Smooth muscle cell (in vitro differentiated cells): ENCODE measurements at regions not wholly inside any gene's neighbourhood (a gene's known extent, or its start where the extent isn't known, plus 50 kb on each side); places are given as distances from the start of the nearest gene placed in this dataset.

ENCODE experiments used
- DNase-seq: peaks from one replicate; lab custom pipeline; 2025; ENCODE audit not compliant: unreplicated experiment; lab: John Stamatoyannopoulos, UW
- H2AFZ ChIP-seq: fragments of 200-600 bp; sonication (generic); 2 replicates; pipeline ENCODE4 v1.6.0; 2016; ENCODE audit warnings: antibody characterized with exemption, low read depth, mild to moderate bottlenecking
- H3F3A ChIP-seq: fragments of 200-600 bp; sonication (generic); 2 replicates; pipeline ENCODE4 v1.6.0; 2017; ENCODE audit warnings: antibody characterized with exemption, low read depth
- H3K27ac ChIP-seq: fragments of 200-600 bp; sonication (generic); 2 replicates; pipeline ENCODE4 v1.5.1; 2016; ENCODE audit warnings: low read depth, mild to moderate bottlenecking
- H3K27me3 ChIP-seq: fragments of 200-600 bp; sonication (generic); 2 replicates; pipeline ENCODE4 v1.6.1; 2016; ENCODE audit warnings: low read depth, mild to moderate bottlenecking
- H3K36me3 ChIP-seq: fragments of 200-600 bp; sonication (generic); 2 replicates; pipeline ENCODE4 v1.5.1; 2016; ENCODE audit warnings: low read depth
- H3K4me1 ChIP-seq: fragments of 200-600 bp; sonication (generic); 2 replicates; pipeline ENCODE4 v1.5.1; 2016; ENCODE audit warnings: low read depth
- H3K4me2 ChIP-seq: fragments of 200-600 bp; sonication (generic); 2 replicates; pipeline ENCODE4 v1.6.0; 2016; ENCODE audit warnings: mild to moderate bottlenecking
- H3K4me3 ChIP-seq: fragments of 200-600 bp; sonication (generic); 2 replicates; pipeline ENCODE4 v1.5.1; 2016; ENCODE audit warnings: mild to moderate bottlenecking
- H3K79me2 ChIP-seq: fragments of 200-600 bp; sonication (generic); 2 replicates; pipeline ENCODE4 v1.6.0; 2016; ENCODE audit warnings: low read depth, mild to moderate bottlenecking
- H3K9ac ChIP-seq: fragments of 200-600 bp; sonication (generic); 2 replicates; pipeline ENCODE4 v1.6.0; 2016; ENCODE audit warnings: low read depth
- H3K9me3 ChIP-seq: fragments of 200-600 bp; sonication (generic); replicated peaks from 2 replicates; pipeline ENCODE4 v1.5.1; 2016; ENCODE audit warnings: low read depth
- H4K20me1 ChIP-seq: fragments of 200-600 bp; sonication (generic); 2 replicates; pipeline ENCODE4 v1.6.0; 2016; ENCODE audit warnings: low read depth
- CTCF ChIP-seq: fragments of 200-600 bp; sonication (generic); IDR thresholded peaks from 2 replicates; pipeline ENCODE4 v1.5.1; 2017; ENCODE audit warnings: borderline replicate concordance, mild to moderate bottlenecking, antibody characterized with exemption; ENCODE audit not compliant: insufficient read depth, poor library complexity, severe bottlenecking
- WGBS: methylation state at CpG from one replicate; pipeline ENCODE4 v1.1.7; 2016; ENCODE audit warnings: low lambda C conversion rate; 5-methylcytosine and 5-hydroxymethylcytosine counted together

GRCh38 chr10:108385963-108386362, 1221.5 kb upstream of the SORCS1 start:
- Histone ChIP-seq H3K36me3 (no peaks in the 10 kb centered on the region), H2AFZ (no peak overlapping the region), H3F3A (no peaks in the 10 kb centered on the region), H3K4me2 (no peak overlapping the region), H3K79me2 (no peaks in the 10 kb centered on the region), H3K27me3 (no peaks in the 10 kb centered on the region), H3K4me3 (no peak overlapping the region), H3K4me1 (no peaks in the 10 kb centered on the region), H4K20me1 (no peaks in the 10 kb centered on the region), H3K27ac (no peak overlapping the region), H3K9me3 (no peaks in the 10 kb centered on the region), H3K9ac (no peak overlapping the region)
- 90% methylated on average over 3 of the region's 3 CpGs for WGBS
- TF ChIP-seq CTCF, result no peak
- DNase-seq, result no peak

GRCh38 chr10:108384378-108384777, 1219.9 kb upstream of the SORCS1 start:
- H3K27ac ChIP-seq, result no peak overlapping the region
- DNase-seq, result no peak
- H3K4me3 ChIP-seq, result no peak overlapping the region
- H3K36me3 ChIP-seq, result no peaks in the 10 kb centered on the region
- no peaks in the 10 kb centered on the region for H4K20me1 ChIP-seq
- H3K4me1 ChIP-seq, result no peaks in the 10 kb centered on the region
- no peaks in the 10 kb centered on the region for H3F3A ChIP-seq
- no peak overlapping the region for H3K9ac ChIP-seq
- H3K9me3 ChIP-seq, result no peaks in the 10 kb centered on the region
- H3K4me2 ChIP-seq, result no peak overlapping the region
- TF ChIP-seq CTCF, result no peak
- no peak overlapping the region for H2AFZ ChIP-seq
- WGBS, result 75% methylated on average over 1 of the region's 1 CpG
- no peaks in the 10 kb centered on the region for H3K79me2 ChIP-seq
- H3K27me3 ChIP-seq, result no peaks in the 10 kb centered on the region

- Histone ChIP-seq H3K79me2 (no peaks in the 10 kb centered on the region), H3K4me2 (no peak overlapping the region), H3K9ac (no peak overlapping the region), H3K4me3 (no peak overlapping the region), H4K20me1 (no peaks in the 10 kb centered on the region), H3F3A (no peaks in the 10 kb centered on the region), H3K36me3 (no peaks in the 10 kb centered on the region), H3K27ac (no peak overlapping the region), H2AFZ (no peak overlapping the region), H3K9me3 (no peaks in the 10 kb centered on the region), H3K27me3 (no peaks in the 10 kb centered on the region), H3K4me1 (no peaks in the 10 kb centered on the region)
- TF ChIP-seq CTCF, result no peak
- DNase-seq, result no peak
These were observed 1214.3 kb upstream of the SORCS1 start for GRCh38 chr10:108378779-108379178.

- DNase-seq, result no peak
- no peak overlapping the region for H3K4me2 ChIP-seq
- no peaks in the 10 kb centered on the region for H3K27me3 ChIP-seq
- no peaks in the 10 kb centered on the region for H3K79me2 ChIP-seq
- no peak overlapping the region for H2AFZ ChIP-seq
- no peaks in the 10 kb centered on the region for H3K36me3 ChIP-seq
- no peak for TF ChIP-seq CTCF
- no peak overlapping the region for H3K27ac ChIP-seq
- no peaks in the 10 kb centered on the region for H4K20me1 ChIP-seq
- H3F3A ChIP-seq, result no peaks in the 10 kb centered on the region
- H3K9me3 ChIP-seq, result no peaks in the 10 kb centered on the region
- no peaks in the 10 kb centered on the region for H3K4me1 ChIP-seq
- H3K9ac ChIP-seq, result no peak overlapping the region
- no peak overlapping the region for H3K4me3 ChIP-seq
These were observed 1211.2 kb upstream of the SORCS1 start for GRCh38 chr10:108375691-108376090.
